Endodermal cell (in vitro differentiated cells): ENCODE measurements at regions not wholly inside any gene's neighbourhood (a gene's known extent, or its start where the extent isn't known, plus 50 kb on each side); places are given as distances from the start of the nearest gene placed in this dataset.
A peak's percentile ranks its signal among the peaks of the same experiment; 100 is the strongest.

Experiments used
- DNase-seq: peaks from one replicate; pipeline ENCODE4 v3.0.0-alpha.2; 2017
- H3K27ac ChIP-seq: 2 replicates; pipeline ENCODE4 v1.5.1; 2013; ENCODE audit warnings: mild to moderate bottlenecking, low read depth, low read length, moderate library complexity
- H3K27me3 ChIP-seq: 2 replicates; pipeline ENCODE4 v1.6.1; 2013; ENCODE audit warnings: mild to moderate bottlenecking, low read length, moderate library complexity; ENCODE audit not compliant: insufficient read depth, control insufficient read depth, poor library complexity, severe bottlenecking
- H3K36me3 ChIP-seq: 2 replicates; pipeline ENCODE4 v1.7.0; 2013; ENCODE audit warnings: mild to moderate bottlenecking, low read length, moderate library complexity; ENCODE audit not compliant: control insufficient read depth, insufficient read depth
- H3K4me1 ChIP-seq: one replicate; pipeline ENCODE4 v1.7.0; 2013; ENCODE audit warnings: low read length; ENCODE audit not compliant: control insufficient read depth, insufficient read depth
- H3K4me3 ChIP-seq: 2 replicates; pipeline ENCODE4 v1.5.1; 2013; ENCODE audit warnings: mild to moderate bottlenecking, low read length, moderate library complexity
- H3K9ac ChIP-seq: 2 replicates; pipeline ENCODE4 v1.6.1; 2013; ENCODE audit warnings: mild to moderate bottlenecking, low read length, moderate library complexity; ENCODE audit not compliant: poor library complexity, severe bottlenecking; ENCODE audit errors: extremely low read depth
- H3K9me3 ChIP-seq: 2 replicates; pipeline ENCODE4 v1.6.1; 2013; ENCODE audit warnings: mild to moderate bottlenecking, low read length, moderate library complexity; ENCODE audit not compliant: control insufficient read depth
- H3K27ac Mint-ChIP-seq: 2 replicates; pipeline ENCODE4 v1.8.0; 2020; ENCODE audit warnings: mixed read lengths
- H3K27me3 Mint-ChIP-seq: 2 replicates; pipeline ENCODE4 v1.8.0; 2021; ENCODE audit warnings: mild to moderate bottlenecking, mixed read lengths; ENCODE audit not compliant: insufficient read depth
- H3K36me3 Mint-ChIP-seq: 2 replicates; pipeline ENCODE4 v1.8.0; 2020; ENCODE audit warnings: low read depth, mixed read lengths
- H3K4me1 Mint-ChIP-seq: 2 replicates; pipeline ENCODE4 v1.8.0; 2020; ENCODE audit warnings: mixed read lengths
- H3K4me3 Mint-ChIP-seq: 2 replicates; pipeline ENCODE4 v1.8.0; 2020; ENCODE audit warnings: mild to moderate bottlenecking, moderate library complexity, mixed read lengths
- H3K9me3 Mint-ChIP-seq: 2 replicates; pipeline ENCODE4 v1.8.0; 2020; ENCODE audit warnings: mild to moderate bottlenecking, mixed read lengths
- WGBS, 2 experiments: methylation state at CpG; one replicate each; pipeline versions ENCODE4 v1.1.5 to v1.1.7; 2013; ENCODE audit warnings: missing lambda C conversion rate in 2 of 2, mixed read lengths in 1 of 2; ENCODE audit not compliant: insufficient coverage in 1 of 2, insufficient read length in 1 of 2; 5-methylcytosine and 5-hydroxymethylcytosine counted together
- TF ChIP-seq, protein P1 (sequence below): fragments of 200-600 bp; sonication (generic); conservative IDR thresholded peaks from 2 replicates; pipeline ENCODE4 v1.5.0; 2021; ENCODE audit warnings: antibody characterized with exemption, mild to moderate bottlenecking

DNA sequence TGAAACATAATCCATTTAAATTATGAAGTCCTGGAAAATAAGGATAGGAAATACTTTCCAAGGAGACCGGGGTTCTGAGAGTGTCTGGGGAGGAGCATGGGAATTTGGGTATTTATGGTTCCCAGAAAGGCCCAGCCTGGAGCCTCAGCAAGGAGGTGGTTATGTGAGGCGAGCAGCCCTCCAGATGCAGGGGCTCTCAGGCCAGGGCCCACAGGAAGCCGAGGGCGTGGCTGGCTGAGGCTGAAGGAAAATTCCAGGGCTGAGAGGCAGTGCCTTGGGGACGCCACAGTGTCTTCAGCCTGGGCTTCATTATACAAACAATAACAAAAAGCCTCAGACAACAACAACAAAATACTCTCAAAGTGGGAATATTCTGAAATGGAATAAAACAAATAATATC, 86.9 kb upstream of the SERPINE2 start:
- WGBS, 2 experiments = 65% methylated on average over 4 of the region's 5 CpGs; no CpG with 5 or more reads in 1 of the 2 experiments
- no peak overlapping the region for H3K4me3 Mint-ChIP-seq
- peaks cover 4% of the 10 kb centered on the region for H3K4me1 Mint-ChIP-seq
- Histone ChIP-seq H3K27ac (no peak overlapping the region), H3K27me3 (no peaks in the 10 kb centered on the region), H3K36me3 (no peaks in the 10 kb centered on the region), H3K9ac (no peak overlapping the region), H3K9me3 (no peaks in the 10 kb centered on the region), H3K4me1 (peaks cover 2% of the 10 kb centered on the region), H3K4me3 (no peak overlapping the region)
- DNase-seq = peak; percentile 67
- no peak overlapping the region for H3K27ac Mint-ChIP-seq
- no peaks in the 10 kb centered on the region for H3K36me3 Mint-ChIP-seq
- H3K27me3 Mint-ChIP-seq = no peaks in the 10 kb centered on the region
- TF ChIP-seq, protein P1, sequence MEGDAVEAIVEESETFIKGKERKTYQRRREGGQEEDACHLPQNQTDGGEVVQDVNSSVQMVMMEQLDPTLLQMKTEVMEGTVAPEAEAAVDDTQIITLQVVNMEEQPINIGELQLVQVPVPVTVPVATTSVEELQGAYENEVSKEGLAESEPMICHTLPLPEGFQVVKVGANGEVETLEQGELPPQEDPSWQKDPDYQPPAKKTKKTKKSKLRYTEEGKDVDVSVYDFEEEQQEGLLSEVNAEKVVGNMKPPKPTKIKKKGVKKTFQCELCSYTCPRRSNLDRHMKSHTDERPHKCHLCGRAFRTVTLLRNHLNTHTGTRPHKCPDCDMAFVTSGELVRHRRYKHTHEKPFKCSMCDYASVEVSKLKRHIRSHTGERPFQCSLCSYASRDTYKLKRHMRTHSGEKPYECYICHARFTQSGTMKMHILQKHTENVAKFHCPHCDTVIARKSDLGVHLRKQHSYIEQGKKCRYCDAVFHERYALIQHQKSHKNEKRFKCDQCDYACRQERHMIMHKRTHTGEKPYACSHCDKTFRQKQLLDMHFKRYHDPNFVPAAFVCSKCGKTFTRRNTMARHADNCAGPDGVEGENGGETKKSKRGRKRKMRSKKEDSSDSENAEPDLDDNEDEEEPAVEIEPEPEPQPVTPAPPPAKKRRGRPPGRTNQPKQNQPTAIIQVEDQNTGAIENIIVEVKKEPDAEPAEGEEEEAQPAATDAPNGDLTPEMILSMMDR = no peak
- peaks cover 12% of the 10 kb centered on the region for H3K9me3 Mint-ChIP-seq

GRCh38 chr2:224122542-224122941, 83.5 kb upstream of the SERPINE2 start:
- TF ChIP-seq, protein P1 = no peak
- peaks cover 14% of the 10 kb centered on the region for H3K9me3 ChIP-seq
- H3K9me3 Mint-ChIP-seq = peaks cover 38% of the 10 kb centered on the region
- H3K27me3 Mint-ChIP-seq = no peaks in the 10 kb centered on the region
- H3K36me3 ChIP-seq = no peaks in the 10 kb centered on the region
- no peaks in the 10 kb centered on the region for H3K27me3 ChIP-seq
- H3K36me3 Mint-ChIP-seq = peaks cover 8% of the 10 kb centered on the region
- peaks cover 4% of the 10 kb centered on the region for H3K4me1 Mint-ChIP-seq
- DNase-seq = no peak
- no peak overlapping the region for H3K9ac ChIP-seq
- no peak overlapping the region for H3K27ac ChIP-seq
- no peak overlapping the region for H3K4me3 Mint-ChIP-seq
- peaks cover 2% of the 10 kb centered on the region for H3K4me1 ChIP-seq
- no peak overlapping the region for H3K4me3 ChIP-seq
- H3K27ac Mint-ChIP-seq = no peak overlapping the region

DNA sequence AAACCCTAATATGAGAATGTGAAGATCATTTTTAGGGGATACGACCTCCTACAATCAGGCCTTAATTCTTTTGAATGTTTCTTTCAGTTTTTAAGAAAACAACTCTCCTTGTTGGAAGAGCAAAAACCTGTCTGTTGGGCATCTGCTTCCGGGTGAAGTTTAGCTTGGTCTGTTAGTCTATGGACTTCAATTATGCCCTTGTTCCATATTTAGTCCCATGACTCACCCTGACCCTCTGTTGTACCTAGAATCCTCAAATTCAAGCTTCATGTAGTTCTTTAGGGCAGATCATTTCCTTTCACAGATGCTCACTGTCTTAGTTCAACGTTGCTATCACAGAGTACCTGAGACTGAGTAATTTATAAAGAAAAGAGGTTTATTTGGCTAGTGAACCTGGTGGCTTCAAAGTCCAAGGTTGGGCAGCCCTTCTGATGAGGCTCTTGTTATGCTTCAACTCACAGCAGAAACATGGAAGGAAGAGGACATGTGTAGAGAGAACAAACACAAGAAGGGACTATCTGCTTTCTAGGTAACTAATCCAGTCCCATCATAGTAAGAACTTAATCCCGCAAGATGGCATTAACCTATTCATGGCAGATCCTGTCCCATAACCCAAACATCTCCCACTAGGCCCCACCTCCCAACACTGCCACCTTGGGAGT, 82.5 kb upstream of the SERPINE2 start:
- no peak overlapping the region for H3K4me3 Mint-ChIP-seq
- no peak overlapping the region for H3K27ac Mint-ChIP-seq
- TF ChIP-seq, protein P1 = no peak
- H3K27me3 Mint-ChIP-seq = no peaks in the 10 kb centered on the region
- Histone ChIP-seq H3K9me3 (peaks cover 14% of the 10 kb centered on the region), H3K4me1 (peaks cover 2% of the 10 kb centered on the region), H3K27ac (no peak overlapping the region), H3K27me3 (no peaks in the 10 kb centered on the region), H3K9ac (no peak overlapping the region), H3K36me3 (no peaks in the 10 kb centered on the region), H3K4me3 (no peak overlapping the region)
- H3K4me1 Mint-ChIP-seq = peaks cover 4% of the 10 kb centered on the region
- 99 to 100% methylated on average over 3 to 4 of the region's 4 CpGs for WGBS, 2 experiments
- no peak for DNase-seq
- H3K9me3 Mint-ChIP-seq = peaks cover 47% of the 10 kb centered on the region
- H3K36me3 Mint-ChIP-seq = peaks cover 8% of the 10 kb centered on the region
